HL-60 (cell line): ENCODE measurements at regions not wholly inside any gene's neighbourhood (a gene's known extent, or its start where the extent isn't known, plus 50 kb on each side); places are given as distances from the start of the nearest gene placed in this dataset.

Experiments
- DNase-seq, 2 experiments: peaks; one replicate each; pipeline ENCODE4 v3.0.0-alpha.2; 2010 to 2020; ENCODE audit warnings: low read depth in 1 of 2, low spot score in 1 of 2
- H3K27ac ChIP-seq: fragments of 250-450 bp; sonication (Bioruptor Pico); replicated peaks from 2 replicates; pipeline ENCODE4 v1.5.1; 2020; ENCODE audit warnings: mild to moderate bottlenecking, moderate library complexity
- H3K27me3 ChIP-seq: fragments of 250-450 bp; sonication (Bioruptor Pico); 2 replicates; pipeline ENCODE4 v1.5.1; 2021; ENCODE audit warnings: mild to moderate bottlenecking, moderate library complexity; ENCODE audit not compliant: insufficient read depth, poor library complexity, severe bottlenecking
- H3K4me3 ChIP-seq: replicated peaks from 2 replicates; pipeline ENCODE4 v1.5.1; 2011; ENCODE audit warnings: mild to moderate bottlenecking, control low read depth, low read length; ENCODE audit not compliant: insufficient read depth
- GABPA ChIP-seq: IDR thresholded peaks from 2 replicates; pipeline ENCODE4 v1.6.1; 2012; ENCODE audit warnings: low read depth
- POLR2AphosphoS5 ChIP-seq: IDR thresholded peaks from 2 replicates; pipeline ENCODE4 v1.6.1; 2012; ENCODE audit warnings: low read depth
- SPI1 ChIP-seq: IDR thresholded peaks from 2 replicates; pipeline ENCODE4 v1.6.1; 2012; ENCODE audit warnings: low read depth, mild to moderate bottlenecking, borderline replicate concordance
- TF ChIP-seq, protein P1 (sequence below): IDR thresholded peaks from one replicate; pipeline ENCODE4 v1.5.1; 2011; ENCODE audit warnings: low read length, control low read depth, inconsistent platforms; ENCODE audit not compliant: insufficient read depth
- TF ChIP-seq, protein P2 (sequence below): IDR thresholded peaks from 2 replicates; pipeline ENCODE4 v1.6.1; 2012; ENCODE audit warnings: low read depth; ENCODE audit not compliant: insufficient replicate concordance

DNA sequence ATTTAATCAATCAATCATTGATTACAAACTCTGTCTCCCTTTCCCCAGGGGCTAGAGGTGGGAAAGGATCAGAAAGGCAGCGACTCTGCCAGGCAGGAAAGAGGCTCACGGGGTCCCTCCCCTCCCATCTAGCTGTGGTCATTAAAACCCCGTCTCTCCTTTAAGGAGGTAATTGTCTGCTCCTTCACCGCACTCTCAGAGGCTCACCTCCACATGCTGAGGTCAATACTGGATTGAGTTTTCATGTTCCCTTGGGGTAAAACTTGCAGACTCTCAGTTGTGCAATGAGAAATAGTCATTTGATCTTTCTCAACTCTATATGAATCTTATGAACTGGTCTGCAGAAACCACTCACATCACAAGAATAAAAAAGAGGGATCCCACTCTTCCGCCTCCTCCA lies 368.8 kb downstream of the ADRA2A start:
- no peak overlapping the region for H3K27ac ChIP-seq
- TF ChIP-seq, protein P1, sequence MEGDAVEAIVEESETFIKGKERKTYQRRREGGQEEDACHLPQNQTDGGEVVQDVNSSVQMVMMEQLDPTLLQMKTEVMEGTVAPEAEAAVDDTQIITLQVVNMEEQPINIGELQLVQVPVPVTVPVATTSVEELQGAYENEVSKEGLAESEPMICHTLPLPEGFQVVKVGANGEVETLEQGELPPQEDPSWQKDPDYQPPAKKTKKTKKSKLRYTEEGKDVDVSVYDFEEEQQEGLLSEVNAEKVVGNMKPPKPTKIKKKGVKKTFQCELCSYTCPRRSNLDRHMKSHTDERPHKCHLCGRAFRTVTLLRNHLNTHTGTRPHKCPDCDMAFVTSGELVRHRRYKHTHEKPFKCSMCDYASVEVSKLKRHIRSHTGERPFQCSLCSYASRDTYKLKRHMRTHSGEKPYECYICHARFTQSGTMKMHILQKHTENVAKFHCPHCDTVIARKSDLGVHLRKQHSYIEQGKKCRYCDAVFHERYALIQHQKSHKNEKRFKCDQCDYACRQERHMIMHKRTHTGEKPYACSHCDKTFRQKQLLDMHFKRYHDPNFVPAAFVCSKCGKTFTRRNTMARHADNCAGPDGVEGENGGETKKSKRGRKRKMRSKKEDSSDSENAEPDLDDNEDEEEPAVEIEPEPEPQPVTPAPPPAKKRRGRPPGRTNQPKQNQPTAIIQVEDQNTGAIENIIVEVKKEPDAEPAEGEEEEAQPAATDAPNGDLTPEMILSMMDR: no peak
- TF ChIP-seq SPI1 (no peak), GABPA (no peak), POLR2AphosphoS5 (no peak)
- TF ChIP-seq, protein P2, sequence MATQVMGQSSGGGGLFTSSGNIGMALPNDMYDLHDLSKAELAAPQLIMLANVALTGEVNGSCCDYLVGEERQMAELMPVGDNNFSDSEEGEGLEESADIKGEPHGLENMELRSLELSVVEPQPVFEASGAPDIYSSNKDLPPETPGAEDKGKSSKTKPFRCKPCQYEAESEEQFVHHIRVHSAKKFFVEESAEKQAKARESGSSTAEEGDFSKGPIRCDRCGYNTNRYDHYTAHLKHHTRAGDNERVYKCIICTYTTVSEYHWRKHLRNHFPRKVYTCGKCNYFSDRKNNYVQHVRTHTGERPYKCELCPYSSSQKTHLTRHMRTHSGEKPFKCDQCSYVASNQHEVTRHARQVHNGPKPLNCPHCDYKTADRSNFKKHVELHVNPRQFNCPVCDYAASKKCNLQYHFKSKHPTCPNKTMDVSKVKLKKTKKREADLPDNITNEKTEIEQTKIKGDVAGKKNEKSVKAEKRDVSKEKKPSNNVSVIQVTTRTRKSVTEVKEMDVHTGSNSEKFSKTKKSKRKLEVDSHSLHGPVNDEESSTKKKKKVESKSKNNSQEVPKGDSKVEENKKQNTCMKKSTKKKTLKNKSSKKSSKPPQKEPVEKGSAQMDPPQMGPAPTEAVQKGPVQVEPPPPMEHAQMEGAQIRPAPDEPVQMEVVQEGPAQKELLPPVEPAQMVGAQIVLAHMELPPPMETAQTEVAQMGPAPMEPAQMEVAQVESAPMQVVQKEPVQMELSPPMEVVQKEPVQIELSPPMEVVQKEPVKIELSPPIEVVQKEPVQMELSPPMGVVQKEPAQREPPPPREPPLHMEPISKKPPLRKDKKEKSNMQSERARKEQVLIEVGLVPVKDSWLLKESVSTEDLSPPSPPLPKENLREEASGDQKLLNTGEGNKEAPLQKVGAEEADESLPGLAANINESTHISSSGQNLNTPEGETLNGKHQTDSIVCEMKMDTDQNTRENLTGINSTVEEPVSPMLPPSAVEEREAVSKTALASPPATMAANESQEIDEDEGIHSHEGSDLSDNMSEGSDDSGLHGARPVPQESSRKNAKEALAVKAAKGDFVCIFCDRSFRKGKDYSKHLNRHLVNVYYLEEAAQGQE: no peak
- H3K27me3 ChIP-seq: no peaks in the 10 kb centered on the region
- DNase-seq: no peak
- no peak overlapping the region for H3K4me3 ChIP-seq

DNA sequence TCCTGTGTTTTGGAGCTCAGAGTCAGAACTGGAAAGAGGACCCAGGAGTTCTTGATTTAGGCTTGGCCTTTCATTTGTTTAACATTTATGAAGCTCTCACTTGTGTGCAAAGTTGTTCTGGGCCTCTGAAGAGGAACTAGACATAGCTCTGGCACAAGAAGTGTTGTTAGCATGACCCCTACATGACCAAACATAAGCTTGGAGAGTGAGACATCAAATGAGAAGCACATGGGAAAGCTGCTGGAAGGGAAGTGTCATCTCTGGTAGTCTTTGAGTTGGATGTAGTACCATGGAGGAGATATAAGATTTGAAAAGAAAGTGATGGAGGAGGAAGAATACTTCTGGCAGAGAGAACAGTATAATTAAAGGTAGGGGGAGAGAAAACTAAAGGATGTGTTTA lies 370.1 kb downstream of the ADRA2A start:
- TF ChIP-seq, protein P1: no peak
- TF ChIP-seq GABPA (no peak), SPI1 (no peak)
- no peaks in the 10 kb centered on the region for H3K27me3 ChIP-seq
- no peak for DNase-seq
- no peak overlapping the region for H3K27ac ChIP-seq
- no peak overlapping the region for H3K4me3 ChIP-seq

DNA sequence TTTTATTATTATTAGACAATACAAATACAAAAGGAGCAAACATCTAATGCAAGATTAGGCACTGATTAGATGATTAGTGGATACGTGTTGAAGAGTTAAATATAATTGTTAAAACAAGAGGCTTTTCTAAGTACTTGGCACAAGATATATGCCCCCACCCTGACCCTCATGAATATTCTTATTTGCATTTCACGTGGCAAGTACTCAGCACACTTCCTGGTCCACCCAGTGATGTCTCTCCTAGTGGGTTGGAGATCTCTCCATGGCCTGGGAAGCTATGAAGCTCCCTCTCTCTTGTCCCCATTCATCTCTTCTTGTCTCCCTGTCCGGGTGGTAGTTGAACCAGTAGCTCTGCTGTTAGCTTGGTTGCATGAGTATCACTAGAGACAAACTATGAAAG lies 375.3 kb downstream of the ADRA2A start:
- Histone ChIP-seq H3K27ac (no peak overlapping the region), H3K4me3 (no peak overlapping the region), H3K27me3 (no peaks in the 10 kb centered on the region)
- DNase-seq: no peak
- TF ChIP-seq GABPA (no peak), POLR2AphosphoS5 (no peak), SPI1 (no peak)
- TF ChIP-seq, protein P2: no peak
- TF ChIP-seq, protein P1: no peak

DNA sequence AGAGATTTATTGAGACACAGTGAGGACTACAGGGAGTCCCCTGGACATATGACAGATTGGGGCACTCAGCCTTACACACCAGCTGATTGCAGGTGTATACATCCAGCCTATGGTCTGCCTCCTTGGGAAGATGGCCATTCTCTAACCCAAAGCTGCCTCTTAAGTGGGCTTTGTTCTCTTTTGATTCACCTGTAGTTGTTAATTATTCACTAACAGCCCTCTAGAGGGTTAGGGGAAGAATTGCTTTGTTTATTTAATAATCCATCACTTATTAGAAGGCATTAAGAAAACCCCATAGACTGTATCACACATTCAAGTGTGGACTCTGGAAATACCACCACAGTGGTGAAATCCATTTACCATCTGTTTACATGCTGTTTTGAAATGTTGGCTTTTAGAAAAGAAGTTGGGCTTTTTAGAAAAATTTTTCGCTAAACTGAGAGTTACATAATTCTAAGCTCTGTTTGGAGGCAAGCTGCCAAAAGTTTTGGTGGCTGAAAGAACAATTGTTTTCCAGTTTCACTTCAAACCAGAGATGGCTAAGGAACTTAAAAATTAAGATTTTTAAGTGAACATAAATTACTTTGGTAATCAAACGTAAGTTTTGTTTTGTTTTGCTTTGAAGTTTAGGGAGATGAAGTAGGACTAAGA lies 379.1 kb downstream of the ADRA2A start:
- Histone ChIP-seq H3K27me3 (no peaks in the 10 kb centered on the region), H3K27ac (no peak overlapping the region), H3K4me3 (no peak overlapping the region)
- TF ChIP-seq, protein P2: no peak
- no peak for TF ChIP-seq POLR2AphosphoS5
- no peak for TF ChIP-seq SPI1
- TF ChIP-seq, protein P1: no peak
- TF ChIP-seq GABPA: no peak
- DNase-seq: no peak
